NCI-H82 treated with DMSO at 0.1 percent for 48 hours (cell line): ENCODE measurements at regions not wholly inside any gene's neighbourhood (a gene's known extent, or its start where the extent isn't known, plus 50 kb on each side); places are given as distances from the start of the nearest gene placed in this dataset.
"Not testable (repeated sequence)": the region's sequence is repeated elsewhere in the genome, so short reads cannot be mapped to it uniquely, and the experiment has no call there.

Experiments
- DNase-seq: peaks from one replicate; lab custom pipeline; 2025; ENCODE audit not compliant: unreplicated experiment; lab: John Stamatoyannopoulos, UW

DNA sequence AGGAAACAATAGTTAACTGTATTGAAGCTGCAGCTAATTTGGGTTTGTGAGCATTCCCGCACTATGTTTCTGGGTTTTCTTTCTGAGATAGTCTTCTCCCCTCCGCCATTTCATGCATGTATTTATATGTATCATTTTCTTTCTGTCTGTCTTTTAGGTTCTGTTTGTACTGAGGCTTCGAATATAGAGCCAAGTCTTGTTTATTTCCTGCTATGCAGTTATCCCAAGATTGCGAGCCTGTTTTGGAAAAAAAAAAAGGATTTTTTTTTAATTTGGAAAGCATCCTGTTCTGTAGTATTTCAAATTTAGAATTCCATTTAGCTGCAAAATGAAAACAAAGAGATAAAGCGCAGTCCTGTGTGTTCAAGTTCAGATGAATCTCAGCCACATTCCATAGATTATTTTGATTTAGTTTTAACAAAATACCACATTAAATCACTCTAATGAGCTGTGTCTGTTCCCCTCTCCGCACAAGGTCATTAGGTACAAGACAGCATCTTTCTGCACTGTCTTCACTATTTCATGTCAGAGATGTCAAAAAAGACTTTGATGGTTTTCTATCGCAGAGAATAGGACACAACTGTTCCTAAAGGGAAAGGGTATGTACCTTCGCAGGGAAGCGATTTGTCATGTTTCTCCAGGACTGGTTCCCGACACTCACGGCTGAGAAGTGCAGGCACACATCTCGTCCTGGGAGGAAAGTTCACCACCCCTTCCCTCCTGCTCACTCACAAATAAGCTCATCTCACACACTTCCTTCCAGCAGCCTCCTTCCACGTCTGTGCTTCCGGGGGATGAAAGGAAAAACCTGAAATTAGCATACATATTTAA is 443.4 kb downstream of the ZNF516 start:
- DNase-seq, result no peak

DNA sequence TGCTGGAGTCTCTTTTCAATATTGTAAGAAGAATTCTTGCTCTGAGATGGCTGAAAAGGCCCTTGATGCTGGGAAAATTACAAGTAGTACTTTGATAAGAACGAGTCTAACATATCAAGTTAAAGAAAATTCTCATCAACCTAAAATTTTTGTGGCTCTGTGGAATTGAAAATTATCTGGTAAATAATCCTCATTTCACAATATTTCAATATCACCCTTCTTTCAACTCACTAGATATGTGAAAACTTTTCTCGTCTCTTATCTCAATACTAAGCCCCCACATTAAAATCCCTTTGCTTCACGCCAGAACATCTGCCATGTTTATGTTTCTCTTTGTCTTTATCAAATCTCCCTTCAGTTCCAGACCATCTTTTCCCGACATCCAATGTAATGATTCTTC is 448.8 kb downstream of the ZNF516 start:
- DNase-seq, result no peak

DNA sequence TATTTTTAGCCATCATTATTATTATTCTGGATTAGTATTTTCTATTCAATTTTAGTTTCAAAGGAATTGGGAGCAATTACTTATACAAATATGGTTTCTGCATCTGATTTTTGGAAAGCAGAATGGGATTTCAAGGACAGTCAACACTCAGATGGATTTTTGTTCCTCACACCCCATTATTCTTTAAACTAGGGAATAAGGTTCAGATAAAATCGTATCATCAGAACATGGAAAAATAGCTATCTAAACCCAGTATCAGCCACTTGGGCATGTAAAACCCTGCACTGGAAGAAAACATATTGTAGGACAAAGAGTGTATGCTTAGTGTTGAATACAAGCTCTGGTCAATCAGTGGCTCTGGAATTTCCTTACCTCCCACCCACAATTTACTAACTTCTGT is 452.5 kb downstream of the ZNF516 start:
- DNase-seq, result no peak

DNA sequence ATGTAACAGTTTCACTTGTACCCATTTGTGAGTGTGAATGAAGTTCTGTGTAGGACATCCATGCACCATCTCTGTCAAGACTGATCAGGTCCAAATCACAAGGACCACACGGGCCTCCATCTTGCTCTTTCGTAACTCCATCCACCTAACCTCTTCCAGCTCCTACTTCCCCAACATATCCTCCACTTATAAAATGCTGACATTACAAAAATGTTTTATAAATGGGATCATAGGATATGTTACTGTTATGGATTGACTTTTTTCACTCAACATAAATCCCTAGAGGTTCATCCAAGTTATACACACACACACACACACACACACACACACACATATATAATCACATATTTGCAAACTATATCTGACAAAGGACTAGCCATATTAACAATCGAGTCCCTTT is 476.8 kb downstream of the ZNF516 start:
- no peak for DNase-seq

DNA sequence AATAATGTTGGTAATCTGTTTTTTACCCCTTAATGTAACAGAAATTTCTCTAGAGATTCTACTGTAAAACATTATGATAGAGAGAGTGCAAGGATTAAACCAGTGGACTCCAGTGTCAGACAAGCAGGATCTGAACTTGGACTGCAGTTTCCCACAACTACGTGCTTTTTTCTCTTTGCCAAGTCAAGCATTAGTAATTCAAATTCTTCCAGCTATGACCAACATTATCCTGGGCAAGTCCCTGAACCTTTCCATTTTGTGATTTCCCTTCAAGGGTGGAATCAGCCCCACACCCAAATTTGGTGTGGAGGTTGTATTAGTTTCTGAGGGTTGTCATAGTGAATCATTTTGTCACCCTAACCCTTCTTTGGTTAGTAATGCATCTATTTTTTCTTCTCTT is 482.0 kb downstream of the ZNF516 start:
- DNase-seq, result no peak

DNA sequence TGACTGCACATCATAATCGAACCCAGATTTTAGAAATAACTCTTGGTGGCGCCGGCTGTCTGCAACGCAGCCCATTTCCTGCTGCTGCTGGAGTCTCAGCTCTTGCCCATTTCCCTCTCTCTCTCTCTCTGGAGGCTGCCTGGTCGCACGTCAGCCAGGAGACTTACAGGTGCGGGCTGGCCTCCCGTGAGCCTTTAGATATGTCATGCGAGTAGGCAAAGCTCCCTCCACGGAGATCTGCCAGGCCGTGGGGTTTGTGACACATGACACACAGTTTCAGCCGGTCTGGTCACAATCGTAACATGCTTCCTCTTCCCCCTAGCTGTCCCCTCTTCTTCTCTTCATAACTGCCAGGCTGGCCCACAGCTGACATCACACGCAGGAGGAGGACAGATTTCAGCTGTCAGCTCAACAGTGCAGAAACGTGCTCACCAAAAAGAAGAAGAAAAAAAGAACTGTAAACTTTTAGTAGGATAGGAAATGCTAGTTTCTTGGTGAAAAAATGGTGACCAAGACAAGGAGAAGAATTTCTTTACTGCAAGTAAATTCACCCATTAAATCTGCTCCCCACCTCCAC is 489.3 kb downstream of the ZNF516 start:
- no peak for DNase-seq

DNA sequence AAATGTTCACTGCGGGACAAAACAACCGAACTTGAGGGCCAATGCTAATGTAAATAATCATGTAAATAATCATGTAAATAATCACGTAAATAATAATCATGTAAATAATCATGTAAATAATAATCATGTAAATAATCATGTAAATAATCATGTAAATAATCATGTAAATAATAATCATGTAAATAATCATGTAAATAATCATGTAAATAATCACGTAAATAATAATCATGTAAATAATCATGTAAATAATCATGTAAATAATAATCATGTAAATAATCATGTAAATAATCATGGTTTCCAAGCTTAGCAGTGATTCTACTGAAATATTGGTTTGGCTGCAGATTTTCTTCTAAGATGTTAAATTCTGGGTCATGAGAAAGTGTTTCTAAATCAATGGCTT is 507.1 kb downstream of the ZNF516 start:
- DNase-seq, result not testable (repeated sequence)

DNA sequence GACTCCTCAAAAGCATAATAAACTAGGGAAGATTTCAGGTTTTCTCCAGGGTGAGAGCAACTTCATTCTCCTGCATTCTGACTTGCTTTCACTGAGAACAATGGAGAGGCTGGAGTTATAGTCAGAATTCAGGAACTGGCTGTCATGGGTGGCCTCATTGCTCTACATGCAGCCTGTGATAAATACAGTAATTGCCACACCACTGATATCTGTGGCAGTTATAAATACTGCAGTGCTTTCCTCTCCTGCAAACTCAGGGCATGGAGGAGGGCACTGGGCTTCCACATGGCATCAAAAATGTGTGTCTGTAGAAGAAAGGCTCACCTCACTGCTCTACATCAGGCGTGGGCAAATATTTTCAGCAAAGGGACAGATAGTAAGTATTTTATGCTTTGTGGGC is 510.2 kb downstream of the ZNF516 start:
- no peak for DNase-seq

DNA sequence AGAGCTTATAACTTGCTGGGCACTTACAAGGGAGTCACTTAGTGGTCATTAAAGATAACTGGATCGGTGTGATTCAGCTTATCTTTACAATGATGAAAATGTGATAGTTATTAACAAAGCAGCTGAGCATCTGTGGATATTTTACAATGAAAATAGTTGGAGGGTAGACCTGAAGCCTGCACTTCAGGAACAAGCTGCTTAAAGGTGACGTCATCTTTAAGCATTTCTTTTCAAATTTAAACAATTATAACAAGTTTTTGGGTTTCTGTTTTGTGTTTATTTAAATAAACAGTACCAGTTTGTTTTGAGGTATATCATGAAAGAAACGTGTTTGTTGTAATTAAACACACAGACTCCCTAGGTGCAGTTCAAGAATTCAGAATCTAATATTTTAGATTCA is 513.9 kb downstream of the ZNF516 start:
- DNase-seq, result no peak

DNA sequence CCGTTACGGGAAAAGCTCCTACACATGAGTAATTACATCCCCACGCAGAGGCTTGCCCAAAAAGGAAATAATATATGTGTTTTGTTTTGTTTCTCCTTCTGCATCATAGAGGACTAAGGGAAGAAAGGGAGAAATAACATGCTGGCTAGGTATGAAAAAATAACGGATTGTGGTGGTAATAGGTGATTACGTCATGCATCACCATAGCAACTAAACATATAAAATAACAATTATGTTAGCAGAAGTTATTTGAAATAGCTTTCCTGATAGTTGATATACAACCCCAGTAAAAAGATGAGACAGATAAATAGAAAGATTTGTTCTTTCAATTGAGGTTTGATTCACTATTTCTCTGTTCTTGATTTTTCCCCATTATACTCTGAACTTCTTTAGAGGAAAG is 518.0 kb downstream of the ZNF516 start:
- no peak for DNase-seq

DNA sequence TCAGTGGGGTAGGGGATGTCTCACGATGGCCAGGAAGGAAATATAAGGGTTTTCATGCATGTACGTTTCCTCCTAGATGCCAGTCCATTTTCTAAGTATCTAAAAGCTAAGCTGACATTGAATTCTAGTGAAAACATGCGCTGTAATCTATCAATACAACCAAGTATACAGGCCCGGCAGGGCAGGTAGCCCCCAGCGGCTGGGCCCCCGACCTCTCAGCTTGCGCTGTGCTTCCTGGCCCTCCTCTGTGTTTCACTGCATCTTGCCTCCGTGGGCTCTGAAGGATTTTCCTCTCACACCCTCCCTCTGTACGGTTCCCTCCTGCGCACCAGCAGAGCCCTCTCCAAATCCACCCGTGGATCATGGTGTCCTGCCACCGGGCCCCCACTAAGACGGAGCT is 524.8 kb downstream of the ZNF516 start:
- no peak for DNase-seq

DNA sequence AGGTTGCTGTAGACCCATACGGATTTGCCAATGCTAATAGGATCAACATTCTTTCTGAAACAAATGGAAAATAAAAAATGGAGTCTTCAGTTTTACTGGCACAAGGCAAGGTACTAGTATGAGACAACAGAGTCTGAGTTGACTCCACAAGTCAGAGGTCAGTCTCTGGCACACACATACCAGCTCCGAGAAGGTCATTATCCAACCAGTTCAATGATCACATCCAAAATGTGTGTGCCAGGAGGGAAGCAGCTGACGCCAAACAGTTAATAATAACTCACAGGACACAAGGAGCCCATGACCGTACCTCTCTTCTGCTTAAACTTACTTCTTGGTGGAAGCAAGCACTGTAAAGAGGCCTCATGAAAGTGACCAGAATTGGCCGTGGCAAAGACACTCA is 528.6 kb downstream of the ZNF516 start:
- DNase-seq, result no peak

DNA sequence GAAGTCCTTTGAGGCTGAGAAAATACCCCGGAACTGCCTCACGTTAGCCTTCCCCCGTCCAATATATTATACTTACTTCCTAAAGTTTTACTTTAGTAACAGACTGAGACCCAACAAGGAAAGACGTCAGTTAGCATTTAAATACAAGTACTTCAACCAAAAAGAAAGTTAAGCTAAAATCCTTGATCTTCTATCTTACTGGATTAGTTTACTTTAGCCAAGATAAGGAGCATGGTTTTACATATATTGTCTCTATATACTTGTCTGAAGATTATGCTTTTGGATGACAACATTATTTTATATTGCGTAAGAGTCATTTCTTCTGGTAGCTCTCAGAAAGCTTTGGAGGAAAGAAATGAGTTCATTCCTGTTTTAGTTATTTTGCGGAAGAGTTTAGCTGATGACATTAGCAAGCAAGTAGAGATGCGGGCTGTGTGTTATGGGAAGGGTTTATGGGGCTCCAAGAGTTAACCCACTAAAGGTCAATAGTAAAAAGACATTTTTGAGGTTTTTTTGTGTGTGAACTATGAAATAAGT is 532.9 kb downstream of the ZNF516 start:
- no peak for DNase-seq

DNA sequence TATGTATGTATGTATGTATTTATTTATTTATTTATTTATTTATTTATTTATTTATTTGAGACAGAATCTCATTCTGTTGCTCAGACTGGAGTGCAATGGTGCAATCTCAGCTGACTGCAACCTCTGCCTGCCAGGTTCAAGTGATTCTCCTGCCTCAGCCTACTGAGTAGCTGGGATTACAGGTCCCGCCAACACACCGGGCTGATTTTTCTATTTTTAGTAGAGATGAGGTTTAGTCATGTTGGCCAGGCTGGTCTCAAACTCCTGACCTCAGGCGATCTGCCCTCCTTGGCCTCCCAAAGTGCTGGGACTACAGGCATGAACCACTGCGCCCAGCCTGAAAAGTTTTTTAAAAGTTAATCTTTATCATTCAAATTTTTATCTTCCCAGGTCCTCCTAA is 532.9 kb upstream of the SMIM21 start:
- not testable (repeated sequence) for DNase-seq

DNA sequence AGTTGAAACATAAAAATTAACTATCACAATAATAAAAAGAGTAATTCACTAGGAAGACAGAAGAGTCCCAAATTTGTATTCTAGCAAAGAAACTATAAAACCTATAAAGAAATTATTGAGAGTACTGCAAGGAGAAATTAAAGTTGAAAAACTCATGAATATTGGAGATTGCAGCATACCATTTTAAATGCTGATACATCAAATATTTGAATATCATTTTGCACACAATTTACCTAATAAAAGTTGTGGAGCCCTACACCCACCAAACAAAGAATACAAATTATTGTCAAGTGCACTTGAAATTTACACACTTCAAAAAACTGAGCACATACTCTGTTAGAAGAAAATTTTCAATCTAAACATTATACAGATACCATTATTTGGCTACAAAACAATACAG is 531.6 kb upstream of the SMIM21 start:
- DNase-seq, result no peak

DNA sequence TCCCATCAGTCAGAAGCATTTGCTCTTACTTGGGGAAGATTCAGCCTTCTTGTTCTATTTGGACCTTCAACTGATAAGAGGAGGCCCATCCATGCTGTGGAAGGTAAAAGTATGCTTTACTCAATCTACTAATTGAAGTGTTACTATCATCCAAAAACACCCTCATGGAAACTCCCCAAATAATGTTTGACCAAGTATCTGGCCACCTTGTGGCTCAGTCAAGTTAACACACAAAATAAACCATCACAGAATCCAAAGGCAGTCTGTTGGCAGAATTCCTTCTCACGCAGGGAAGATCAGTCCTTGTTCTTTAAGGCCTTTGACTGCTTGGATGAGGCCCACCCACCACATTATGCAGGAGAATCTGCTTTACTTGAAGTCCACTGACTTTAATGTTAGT is 531.2 kb upstream of the SMIM21 start:
- no peak for DNase-seq

DNA sequence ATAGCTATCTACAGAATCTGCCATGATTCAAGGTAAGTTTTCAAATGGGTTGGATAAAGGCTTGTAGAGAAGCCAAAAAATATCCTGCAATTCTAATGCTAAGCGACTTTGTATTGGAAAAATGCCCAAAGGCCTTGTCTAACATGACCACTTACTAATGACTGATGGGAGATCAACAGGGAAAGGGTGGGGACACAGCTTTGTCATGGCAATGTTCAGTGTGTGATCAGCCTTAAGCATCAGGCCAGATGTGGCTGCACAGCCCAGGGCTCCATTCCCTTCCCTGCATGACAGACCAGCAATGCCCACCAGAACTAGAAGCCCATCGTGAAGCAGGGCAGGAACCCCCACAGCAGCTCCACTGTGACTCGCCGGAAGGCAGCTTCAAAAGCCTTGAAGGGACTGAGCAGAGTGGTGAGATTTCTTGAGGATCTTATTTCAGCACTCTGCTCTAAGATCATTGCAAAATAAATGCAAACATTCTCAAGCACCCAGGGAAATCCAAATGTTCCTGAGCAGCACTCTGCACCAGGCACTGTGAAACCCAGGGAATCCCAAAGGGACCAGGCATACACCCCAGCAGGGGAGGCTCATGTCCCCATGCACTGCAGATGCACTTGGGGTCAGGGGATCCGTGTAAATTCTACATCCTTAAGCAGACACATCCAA is 517.9 kb upstream of the SMIM21 start:
- no peak for DNase-seq

DNA sequence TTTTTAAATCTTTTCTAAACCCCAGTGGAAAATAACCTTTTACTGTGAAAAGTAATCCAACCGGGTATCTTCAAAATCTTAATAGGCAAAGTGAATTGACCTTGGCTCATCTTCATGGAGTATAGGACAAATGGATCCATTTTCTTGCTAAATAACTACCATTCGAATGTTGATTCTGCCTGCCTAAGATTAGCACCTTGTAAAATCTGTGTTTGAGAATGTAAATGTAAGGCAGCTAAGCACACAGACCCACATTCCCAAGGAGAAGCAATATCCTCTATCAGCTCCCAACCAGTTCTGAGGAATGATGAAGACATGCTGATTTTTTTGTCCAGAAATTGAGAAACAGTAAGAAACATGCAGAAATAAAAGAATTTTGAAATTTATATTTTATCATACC is 509.8 kb upstream of the SMIM21 start:
- DNase-seq, result no peak

DNA sequence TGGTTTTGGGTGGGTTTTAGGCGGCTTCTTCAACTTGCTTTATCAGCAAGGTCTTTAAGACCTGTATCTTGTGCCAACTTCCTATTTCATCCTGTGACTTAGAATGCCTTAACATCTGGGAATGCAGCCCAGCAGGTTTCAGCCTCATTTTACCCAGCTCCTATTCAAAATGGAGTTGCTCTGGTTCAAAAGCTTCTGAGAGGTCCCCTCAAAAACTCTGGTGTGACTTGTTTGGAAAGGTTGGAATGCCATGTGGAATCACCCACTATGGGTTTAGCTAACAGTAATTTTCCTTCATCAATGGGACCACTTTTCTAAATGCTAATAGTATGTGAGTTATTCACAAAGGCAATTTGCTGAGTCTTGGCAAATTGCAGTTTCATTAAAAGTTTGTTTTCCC is 509.4 kb upstream of the SMIM21 start:
- no peak for DNase-seq

DNA sequence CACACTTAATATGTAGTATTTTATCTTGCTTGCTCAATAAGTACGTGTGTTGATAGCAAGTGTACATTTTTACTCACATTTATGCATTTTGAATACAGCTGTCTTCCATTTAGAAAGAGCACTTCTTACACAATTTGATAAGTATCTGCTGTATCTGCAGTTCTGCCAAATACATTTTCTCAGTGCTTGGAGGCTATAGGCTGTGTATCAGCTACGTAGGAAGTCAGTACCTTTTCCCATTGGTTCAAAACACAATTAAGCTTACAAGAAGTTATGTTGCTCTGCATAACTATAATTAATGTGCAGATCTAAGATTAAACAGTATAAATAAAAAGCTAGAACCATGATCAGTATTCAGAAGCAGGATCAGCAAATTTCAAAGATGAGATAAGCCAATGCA is 503.6 kb upstream of the SMIM21 start:
- DNase-seq, result no peak

DNA sequence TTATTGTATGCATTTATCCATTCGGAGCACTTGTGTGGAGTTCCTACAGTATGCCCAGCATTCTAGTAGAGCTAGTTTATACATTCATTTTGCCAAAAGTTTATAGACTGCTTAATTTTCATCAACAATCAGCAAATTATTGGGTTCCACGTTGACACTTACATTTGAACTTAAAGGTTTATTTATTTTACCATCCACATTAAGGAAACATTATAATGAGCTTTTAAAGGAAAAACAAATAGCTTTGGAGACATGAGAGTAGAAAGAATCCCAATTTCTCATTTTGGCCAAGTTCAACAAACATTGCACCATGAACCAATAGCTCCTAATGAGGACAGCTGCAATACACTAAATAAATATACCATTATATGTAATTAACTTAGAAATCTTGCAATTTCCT is 501.2 kb upstream of the SMIM21 start:
- DNase-seq, result no peak

DNA sequence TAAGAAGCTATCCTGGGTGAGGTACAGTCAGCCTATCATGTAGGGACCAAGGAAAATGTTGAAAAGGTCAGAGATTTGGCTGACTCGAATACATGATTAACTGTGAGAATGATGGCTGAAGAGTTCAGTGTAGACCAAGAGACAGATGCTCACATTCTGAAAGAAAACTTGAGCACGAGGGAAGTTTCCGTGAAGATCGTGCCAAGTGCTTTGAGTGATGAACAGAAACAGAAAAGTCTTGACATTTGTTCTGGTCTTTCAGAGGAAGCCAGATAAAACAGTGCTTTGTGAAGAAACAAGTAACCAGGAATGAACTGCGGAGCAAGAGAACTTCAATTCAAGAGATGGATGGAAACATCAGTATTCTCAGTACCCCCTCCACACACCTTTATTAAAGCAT is 500.3 kb upstream of the SMIM21 start:
- DNase-seq, result no peak
